BLaER1 treated with 17β-estradiol and CSF1 and Interleukin-3, amounts not matched to agents 10 nM and 100 nM (cell line): ENCODE measurements at regions not wholly inside any gene's neighbourhood (a gene's known extent, or its start where the extent isn't known, plus 50 kb on each side); places are given as distances from the start of the nearest gene placed in this dataset.

ENCODE experiments used
- H3K27ac ChIP-seq, 11 experiments: shearing (Covaris generic); formaldehyde crosslinking; 2 replicates each; pipeline ENCODE4 v1.8.1; 2022
- H3K27me3 ChIP-seq, 11 experiments: shearing (Covaris generic); formaldehyde crosslinking; 2 replicates each; pipeline ENCODE4 v1.8.1; 2022
- H3K36me3 ChIP-seq, 11 experiments: shearing (Covaris generic); formaldehyde crosslinking; 2 replicates each; pipeline ENCODE4 v1.8.1; 2022
- H3K4me1 ChIP-seq, 10 experiments: shearing (Covaris generic); formaldehyde crosslinking; 2 replicates each; pipeline ENCODE4 v1.8.1; 2022
- H3K4me2 ChIP-seq, 11 experiments: shearing (Covaris generic); formaldehyde crosslinking; 2 replicates each; pipeline ENCODE4 v1.8.1; 2022
- H3K4me3 ChIP-seq, 10 experiments: shearing (Covaris generic); formaldehyde crosslinking; 2 replicates each; pipeline ENCODE4 v1.8.1; 2022
- H3K9ac ChIP-seq, 11 experiments: shearing (Covaris generic); formaldehyde crosslinking; 2 replicates each; pipeline ENCODE4 v1.8.1; 2022
- H3K9me3 ChIP-seq, 11 experiments: shearing (Covaris generic); formaldehyde crosslinking; replicated peaks in 1 of 11; 2 replicates each; pipeline ENCODE4 v1.8.1; 2022
- H4K20me1 ChIP-seq, 11 experiments: shearing (Covaris generic); formaldehyde crosslinking; 2 replicates each; pipeline ENCODE4 v1.8.1; 2022
- Cebpa-rat ChIP-seq, 11 experiments: shearing (Covaris generic); IDR thresholded peaks; 2 replicates each; pipeline ENCODE4 v1.8.1; 2022

GRCh38 chr3:145983101-145983500 lies 177.9 kb downstream of the PLOD2 start:
- Histone ChIP-seq H3K36me3 (no peaks in the 10 kb centered on the region), H4K20me1 (no peaks in the 10 kb centered on the region), H3K9ac (no peak overlapping the region), H3K4me3 (no peak overlapping the region), H3K27me3 (no peaks in the 10 kb centered on the region), H3K9me3 (peaks cover 0 to 6% (median 0%) of the 10 kb centered on the region in 11 experiments; a peak in 1 of 22 replicates), H3K27ac (no peak overlapping the region), H3K4me2 (no peak overlapping the region), H3K4me1 (no peaks in the 10 kb centered on the region)
- no peak for TF ChIP-seq Cebpa-rat (IDR thresholded peaks at IDR 0.05)
